K562 (cell line): ENCODE measurements at regions not wholly inside any gene's neighbourhood (a gene's known extent, or its start where the extent isn't known, plus 50 kb on each side); places are given as distances from the start of the nearest gene placed in this dataset.

Experiments used
- ATAC-seq: fragments of 200-7000 bp; cut with Tn5 transposase; 3 replicates; pipeline ENCODE4 v1.9.1; 2020; ENCODE audit warnings: moderate library complexity
- BruUV-seq: library from RNA; stranded (reverse); fragments of 400-500 nt; replicated peaks from 2 replicates; lab custom pipeline; 2021; lab: Mats Ljungman, UMichigan
- CTCF ChIA-PET: fragments of 300-600 bp; formaldehyde crosslinking; extraction: SDS; loops from one replicate; lab custom pipeline; 2021; ENCODE audit warnings: low intra/inter-chr PET ratio; lab: Yijun Ruan, JAX
- POLR2A ChIA-PET: fragments of 300-600, 350-650 bp; sonication (Branson Sonifier 250); formaldehyde crosslinking; extraction: SDS; loops from one replicate; lab custom pipeline; 2021; ENCODE audit warnings: antibody characterized with exemption, inconsistent platforms; lab: Yijun Ruan, JAX
- DNase-seq, 4 experiments: peaks; one replicate each; pipeline versions ENCODE4 v3.0.0 to v3.0.0-alpha.2; 2011 to 2018; ENCODE audit warnings: low spot score in 3 of 4, mixed read lengths in 3 of 4; ENCODE audit errors: extremely low read depth in 1 of 4
- FAIRE-seq: peaks from 2 replicates; lab custom pipeline; 2011; peaks lifted over from hg19 to GRCh38; lab: Jason Lieb, UNC
- H2AFZ ChIP-seq: 2 replicates; pipeline ENCODE4 v1.6.0; 2011; ENCODE audit warnings: low read depth, low read length, control low read depth, inconsistent platforms
- H3K27ac ChIP-seq: fragments of 200-600 bp; 3 replicates; pipeline ENCODE4 v1.8.0; 2011; ENCODE audit warnings: low read depth, mild to moderate bottlenecking, control low read depth, inconsistent platforms, low read length, moderate library complexity, mixed read lengths; ENCODE audit errors: extremely low read depth
- H3K27me3 ChIP-seq, 2 experiments: fragments of 300-600 bp in 1 of 2; 2 replicates in 1 of 2; 3 replicates in 1 of 2; pipeline versions ENCODE4 v1.6.0 to v1.8.0; 2011; ENCODE audit warnings: inconsistent platforms in 2 of 2, low read length in 2 of 2, mild to moderate bottlenecking in 1 of 2, mixed read lengths in 1 of 2, moderate library complexity in 1 of 2; ENCODE audit not compliant: control insufficient read depth in 2 of 2, insufficient read depth in 2 of 2
- H3K36me3 ChIP-seq: fragments of 300-600 bp; 3 replicates; pipeline ENCODE4 v1.8.0; 2011; ENCODE audit warnings: mild to moderate bottlenecking, low read length, inconsistent platforms; ENCODE audit not compliant: control insufficient read depth, insufficient read depth
- H3K4me1 ChIP-seq, 2 experiments: fragments of 200-600 bp in 1 of 2; replicated peaks in 1 of 2; 2 replicates in 1 of 2; 3 replicates in 1 of 2; pipeline versions ENCODE4 v1.5.1 to v1.8.0; 2011; ENCODE audit warnings: inconsistent platforms in 2 of 2, low read length in 2 of 2, mild to moderate bottlenecking in 1 of 2, mixed read lengths in 1 of 2, moderate library complexity in 1 of 2; ENCODE audit not compliant: control insufficient read depth in 2 of 2, insufficient read depth in 2 of 2
- H3K4me2 ChIP-seq: 2 replicates; pipeline ENCODE4 v1.6.1; 2011; ENCODE audit warnings: low read length, control low read depth, inconsistent platforms, mixed read lengths; ENCODE audit not compliant: insufficient read depth
- H3K4me3 ChIP-seq: fragments of 200-600 bp; sonication (generic), shearing (Covaris generic); 2 replicates; pipeline ENCODE4 v1.5.1; 2016; ENCODE audit warnings: control low read depth, inconsistent platforms
- H3K79me2 ChIP-seq: fragments of 200-600 bp; 3 replicates; pipeline ENCODE4 v1.8.0; 2011; ENCODE audit warnings: low read length, inconsistent platforms; ENCODE audit not compliant: control insufficient read depth, insufficient read depth
- H3K9ac ChIP-seq, 2 experiments: 2 replicates each; pipeline versions ENCODE4 v1.6.0 to v1.6.1; 2011; ENCODE audit warnings: low read depth in 2 of 2, low read length in 2 of 2, control low read depth in 1 of 2, inconsistent platforms in 1 of 2, mild to moderate bottlenecking in 1 of 2, mixed read lengths in 1 of 2; ENCODE audit not compliant: insufficient read depth in 1 of 2
- H3K9me1 ChIP-seq: one replicate; pipeline ENCODE4 v1.6.0; 2011; ENCODE audit warnings: inconsistent platforms, mild to moderate bottlenecking, low read length, moderate library complexity; ENCODE audit not compliant: control insufficient read depth, insufficient read depth
- H3K9me3 ChIP-seq: replicated peaks from 2 replicates; pipeline ENCODE4 v1.5.1; 2011; ENCODE audit warnings: low read depth, low read length, inconsistent platforms; ENCODE audit not compliant: control insufficient read depth, insufficient read depth
- H4K20me1 ChIP-seq: replicated peaks from 2 replicates; pipeline ENCODE4 v1.6.1; 2011; ENCODE audit warnings: low read length, inconsistent platforms, mixed read lengths; ENCODE audit not compliant: control insufficient read depth, insufficient read depth
- NFYB ChIP-seq: IDR thresholded peaks from 2 replicates; pipeline ENCODE4 v1.6.1; 2011; ENCODE audit warnings: mild to moderate bottlenecking, moderate library complexity; ENCODE audit not compliant: insufficient read length; ENCODE audit errors: extremely low read depth
- PML ChIP-seq: IDR thresholded peaks from 2 replicates; pipeline ENCODE4 v1.6.1; 2012; ENCODE audit warnings: low read length, inconsistent platforms
- ZBTB11 ChIP-seq, 3 experiments: fragments of 200-800 bp in 1 of 3; fragments of 250-450 bp in 1 of 3; fragments of 450-650 bp in 1 of 3; sonication (Bioruptor Pico) in 1 of 3; sonication (Bioruptor generic) in 1 of 3; formaldehyde crosslinking in 1 of 3; IDR thresholded peaks; 2 replicates each; pipeline versions ENCODE4 v1.6.1 to v1.8.0; 2016 to 2022; ENCODE audit warnings: mild to moderate bottlenecking in 2 of 3, missing genetic modification characterization in 2 of 3, missing compliant biosample characterization in 1 of 3, moderate library complexity in 1 of 3
- ZHX1 ChIP-seq: fragments of 150-350 bp; conservative IDR thresholded peaks from 2 replicates; pipeline ENCODE4 v1.6.1; 2014; ENCODE audit warnings: low read length
- ZNF785 ChIP-seq: fragments of 250-450 bp; sonication (Bioruptor Pico); IDR thresholded peaks from 2 replicates; pipeline ENCODE4 v1.4.0; 2020; ENCODE audit warnings: mild to moderate bottlenecking
- WGBS: fragments of 100-300 bp; shearing (Covaris generic); methylation state at CpG from one replicate; pipeline ENCODE4 v1.1.6; 2016; ENCODE audit warnings: low coverage, mixed read lengths; ENCODE audit not compliant: insufficient coverage; ENCODE audit errors: missing lambda C conversion rate; 5-methylcytosine and 5-hydroxymethylcytosine counted together
- in situ Hi-C: fragments of 300-500 bp; cut with MboI; formaldehyde crosslinking; loops from 4 replicates; pipeline ENCODE4 v1.15.0; 2018; ENCODE audit warnings: inconsistent platforms, mixed read lengths
- intact Hi-C: fragments of 100-400 bp; cut with micrococcal nuclease; formaldehyde crosslinking; loops from 2 replicates; pipeline ENCODE4 v1.14.2; 2022
- TF ChIP-seq, protein P1 (sequence below): fragments of 450-650 bp; formaldehyde crosslinking; IDR thresholded peaks from 2 replicates; pipeline ENCODE4 v1.4.0; 2020; ENCODE audit warnings: mild to moderate bottlenecking, moderate library complexity

GRCh38 chr3:64837126-64837738 lies 149.4 kb upstream of the ADAMTS9 start:
- no peak overlapping the region for H3K27ac ChIP-seq
- H3K36me3 ChIP-seq = no peaks in the 10 kb centered on the region
- in situ Hi-C loops = no loop called here
- no peak overlapping the region for H2AFZ ChIP-seq
- H3K4me1 ChIP-seq = no peaks in the 10 kb centered on the region
- no peaks in the 10 kb centered on the region for H3K9me1 ChIP-seq
- no peak for DNase-seq
- FAIRE-seq = no peak
- no peaks in the 10 kb centered on the region for H4K20me1 ChIP-seq
- H3K4me2 ChIP-seq = no peak overlapping the region
- TF ChIP-seq ZHX1 = no peak
- TF ChIP-seq ZNF785 = no peak
- peak in 1 of 3 experiments; percentile 9; a peak in 1 of 6 replicates for TF ChIP-seq ZBTB11 (CRISPR knock-in tag; IDR thresholded peaks at IDR 0.05)
- no peak for TF ChIP-seq NFYB
- TF ChIP-seq PML = no peak
- TF ChIP-seq, protein P1, sequence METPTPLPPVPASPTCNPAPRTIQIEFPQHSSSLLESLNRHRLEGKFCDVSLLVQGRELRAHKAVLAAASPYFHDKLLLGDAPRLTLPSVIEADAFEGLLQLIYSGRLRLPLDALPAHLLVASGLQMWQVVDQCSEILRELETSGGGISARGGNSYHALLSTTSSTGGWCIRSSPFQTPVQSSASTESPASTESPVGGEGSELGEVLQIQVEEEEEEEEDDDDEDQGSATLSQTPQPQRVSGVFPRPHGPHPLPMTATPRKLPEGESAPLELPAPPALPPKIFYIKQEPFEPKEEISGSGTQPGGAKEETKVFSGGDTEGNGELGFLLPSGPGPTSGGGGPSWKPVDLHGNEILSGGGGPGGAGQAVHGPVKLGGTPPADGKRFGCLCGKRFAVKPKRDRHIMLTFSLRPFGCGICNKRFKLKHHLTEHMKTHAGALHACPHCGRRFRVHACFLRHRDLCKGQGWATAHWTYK (CRISPR knock-in tag) = no peak
- CTCF ChIA-PET = no interaction called here
- H3K4me3 ChIP-seq = no peak overlapping the region
- peaks cover 0 to 4% of the 10 kb centered on the region in 2 experiments; a peak in 2 of 5 replicates for H3K27me3 ChIP-seq
- no TSS peak for BruUV-seq
- no peak overlapping the region for H3K9ac ChIP-seq
- ATAC-seq = no peak
- intact Hi-C loops = no loop called here
- 10% methylated on average over 2 of the region's 2 CpGs for WGBS
- no peaks in the 10 kb centered on the region for H3K79me2 ChIP-seq
- no peaks in the 10 kb centered on the region for H3K9me3 ChIP-seq
- POLR2A ChIA-PET = no interaction called here
